MM.1S (cell line): ENCODE measurements at regions not wholly inside any gene's neighbourhood (a gene's known extent, or its start where the extent isn't known, plus 50 kb on each side); places are given as distances from the start of the nearest gene placed in this dataset.
"Not testable (repeated sequence)": the region's sequence is repeated elsewhere in the genome, so short reads cannot be mapped to it uniquely, and the experiment has no call there.

Experiments used
- EZH2 ChIP-seq: fragments of 300-600 bp; sonication (generic); optimal IDR thresholded peaks from 2 replicates; pipeline ENCODE3; 2017; ENCODE audit warnings: low read depth, mild to moderate bottlenecking, antibody characterized with exemption, low read length, mixed read lengths
- TF ChIP-seq, protein P1 (sequence below): fragments of 300-600 bp; sonication (generic); IDR thresholded peaks from 2 replicates; pipeline ENCODE4 v1.5.1; 2016; ENCODE audit warnings: antibody characterized with exemption, low read length, mixed read lengths

DNA sequence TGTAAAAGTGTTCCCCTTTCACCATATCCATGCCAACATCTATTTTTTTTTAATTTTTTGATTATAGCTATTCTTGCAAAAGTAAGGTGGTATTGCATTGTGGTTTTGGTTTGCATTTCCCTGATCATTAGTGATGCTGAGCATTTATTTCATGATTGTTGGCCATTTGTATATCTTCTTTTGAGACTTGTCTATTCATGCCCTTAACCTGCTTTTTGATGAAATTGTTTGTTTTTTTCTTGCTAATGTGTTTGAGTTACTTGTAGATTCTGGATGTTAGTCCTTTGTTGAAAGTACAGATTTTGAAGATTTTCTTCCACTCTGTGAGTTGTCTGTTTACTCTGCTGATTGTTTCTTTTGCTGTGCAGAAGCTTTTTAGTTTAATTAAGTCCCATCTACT is 233.1 kb downstream of the RBM26 start:
- not testable (repeated sequence) for TF ChIP-seq EZH2
- TF ChIP-seq, protein P1, sequence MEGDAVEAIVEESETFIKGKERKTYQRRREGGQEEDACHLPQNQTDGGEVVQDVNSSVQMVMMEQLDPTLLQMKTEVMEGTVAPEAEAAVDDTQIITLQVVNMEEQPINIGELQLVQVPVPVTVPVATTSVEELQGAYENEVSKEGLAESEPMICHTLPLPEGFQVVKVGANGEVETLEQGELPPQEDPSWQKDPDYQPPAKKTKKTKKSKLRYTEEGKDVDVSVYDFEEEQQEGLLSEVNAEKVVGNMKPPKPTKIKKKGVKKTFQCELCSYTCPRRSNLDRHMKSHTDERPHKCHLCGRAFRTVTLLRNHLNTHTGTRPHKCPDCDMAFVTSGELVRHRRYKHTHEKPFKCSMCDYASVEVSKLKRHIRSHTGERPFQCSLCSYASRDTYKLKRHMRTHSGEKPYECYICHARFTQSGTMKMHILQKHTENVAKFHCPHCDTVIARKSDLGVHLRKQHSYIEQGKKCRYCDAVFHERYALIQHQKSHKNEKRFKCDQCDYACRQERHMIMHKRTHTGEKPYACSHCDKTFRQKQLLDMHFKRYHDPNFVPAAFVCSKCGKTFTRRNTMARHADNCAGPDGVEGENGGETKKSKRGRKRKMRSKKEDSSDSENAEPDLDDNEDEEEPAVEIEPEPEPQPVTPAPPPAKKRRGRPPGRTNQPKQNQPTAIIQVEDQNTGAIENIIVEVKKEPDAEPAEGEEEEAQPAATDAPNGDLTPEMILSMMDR, result not testable (repeated sequence)
